HG03025 (cell line): ENCODE measurements at regions not wholly inside any gene's neighbourhood (a gene's known extent, or its start where the extent isn't known, plus 50 kb on each side); places are given as distances from the start of the nearest gene placed in this dataset.

Experiments used
- ATAC-seq: cut with Tn5 transposase; IDR thresholded peaks from one replicate; pipeline ENCODE4 v1.9.1; 2021; ENCODE audit warnings: mild to moderate bottlenecking, moderate library complexity; ENCODE audit not compliant: unreplicated experiment, low FRiP score

DNA sequence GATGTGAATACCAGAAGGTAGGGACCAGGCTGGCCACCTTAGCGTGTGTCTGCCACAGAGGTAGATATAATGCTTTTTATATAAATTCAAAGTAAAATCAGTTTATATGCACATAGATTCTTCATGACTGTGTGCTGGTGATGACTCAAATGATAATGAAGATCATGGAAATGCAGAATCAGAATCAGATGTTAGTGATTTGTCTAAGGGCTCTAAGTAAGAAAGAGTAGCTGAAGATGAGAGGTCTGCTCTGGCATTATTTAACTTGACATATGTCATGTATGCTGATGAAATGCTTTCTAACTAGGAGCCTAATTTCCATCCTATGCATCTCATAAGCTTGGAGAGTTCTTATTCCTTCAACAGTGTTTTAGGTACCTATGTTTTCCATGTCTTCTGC, 50.3 kb upstream of the DPH6 start:
- no peak for ATAC-seq

DNA sequence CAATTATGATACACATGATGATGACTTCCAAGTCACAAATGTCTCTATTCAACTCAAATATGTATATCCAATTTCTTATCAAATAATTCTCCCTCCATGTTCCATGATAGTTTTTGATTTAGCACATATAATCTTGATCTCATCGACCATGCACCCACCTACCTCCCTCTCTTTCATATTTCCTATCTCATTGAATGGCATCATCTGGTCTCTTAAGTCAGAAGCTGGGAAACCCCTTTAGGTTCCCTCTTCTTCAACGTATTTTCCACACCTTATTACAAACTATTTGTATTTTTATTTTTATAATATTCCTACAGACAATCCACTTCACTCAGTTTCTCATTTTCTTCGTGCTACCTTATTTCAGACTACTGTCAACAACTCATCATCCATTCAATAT, 56.9 kb upstream of the DPH6 start:
- no peak for ATAC-seq

DNA sequence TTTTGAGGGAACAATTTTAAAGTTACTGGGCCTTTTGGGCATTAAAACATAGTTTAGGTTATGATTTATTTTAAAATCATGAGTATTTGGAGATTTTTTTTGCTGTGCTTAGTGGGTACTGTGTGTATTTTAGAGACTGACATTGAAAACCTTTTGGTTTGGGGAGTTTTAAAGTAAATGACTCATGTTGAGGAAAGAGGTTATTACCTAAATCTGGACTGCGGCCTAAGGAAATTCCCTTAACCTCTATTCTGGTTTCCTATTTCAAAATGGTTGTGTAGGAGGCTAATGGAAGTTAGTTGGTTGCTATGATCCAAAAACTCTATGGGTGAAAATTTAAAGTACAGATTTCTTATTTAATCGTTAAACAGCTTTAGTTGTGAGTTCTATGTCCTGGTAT, 57.3 kb upstream of the DPH6 start:
- ATAC-seq, result no peak

DNA sequence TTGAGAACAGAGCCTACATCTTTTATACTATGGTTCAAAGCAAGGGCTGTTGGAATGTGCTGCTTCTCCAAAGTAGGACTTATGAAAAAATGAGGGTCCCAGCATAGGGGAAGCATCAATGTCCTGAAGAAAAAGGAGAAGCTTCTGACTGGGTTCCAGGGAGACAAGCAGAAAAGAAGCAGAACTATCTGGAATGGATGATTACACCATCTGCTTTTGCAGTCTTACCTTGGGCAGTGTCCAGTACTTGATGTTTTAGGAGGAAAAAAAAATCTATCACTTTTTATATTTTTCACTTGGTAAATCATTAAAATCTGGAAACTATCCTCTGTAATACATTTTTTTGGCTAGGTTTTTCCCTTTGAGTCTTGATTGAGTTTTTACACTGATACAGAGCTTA, 57.9 kb upstream of the DPH6 start:
- no peak for ATAC-seq

DNA sequence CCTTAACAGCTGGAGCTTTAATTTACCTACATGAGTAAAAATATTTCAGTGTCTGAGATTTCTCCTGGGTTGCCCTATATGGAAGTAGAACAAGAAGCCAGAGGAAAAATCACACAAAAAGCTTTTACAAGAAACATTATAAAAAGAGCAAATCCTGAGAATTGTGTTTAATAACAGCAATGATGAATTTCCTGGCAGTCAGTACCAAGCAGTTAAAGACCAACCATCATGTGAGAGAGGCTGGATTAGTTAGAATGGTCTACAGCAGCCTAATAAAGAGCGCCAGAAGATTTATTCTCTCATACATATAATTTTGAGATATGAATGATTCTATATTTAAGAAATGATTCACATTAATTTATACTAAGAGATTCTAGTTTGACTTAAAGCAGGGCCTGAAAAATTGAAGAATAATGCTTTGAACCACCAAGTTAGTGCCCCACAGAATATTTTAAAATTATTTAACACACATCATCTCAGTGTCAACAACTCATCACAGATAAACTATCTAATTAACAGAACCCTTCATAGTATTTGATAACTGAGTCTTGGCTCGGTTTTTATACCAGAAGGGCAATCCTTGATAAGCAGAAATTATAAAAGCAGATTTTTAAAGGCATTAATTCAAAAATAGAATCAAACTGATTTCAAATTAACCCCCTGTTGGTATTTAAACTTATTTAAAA, 59.9 kb upstream of the DPH6 start:
- no peak for ATAC-seq

DNA sequence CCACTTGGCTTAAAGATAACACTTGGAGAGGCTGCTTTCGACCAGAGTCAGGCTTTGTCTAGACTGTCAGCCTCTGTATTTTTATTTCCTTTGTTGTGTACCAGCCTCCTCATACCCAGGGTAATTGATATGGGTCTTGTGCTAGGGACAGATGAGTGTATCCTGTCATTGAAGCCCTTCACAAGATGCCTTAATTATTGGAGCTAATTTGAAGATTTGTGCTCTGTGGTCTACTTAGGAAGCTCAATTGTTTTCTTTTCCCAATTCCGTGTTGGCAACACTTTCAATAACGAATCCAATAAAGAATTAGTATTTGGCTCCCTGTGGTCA, 60.5 kb upstream of the DPH6 start:
- ATAC-seq, result no peak

DNA sequence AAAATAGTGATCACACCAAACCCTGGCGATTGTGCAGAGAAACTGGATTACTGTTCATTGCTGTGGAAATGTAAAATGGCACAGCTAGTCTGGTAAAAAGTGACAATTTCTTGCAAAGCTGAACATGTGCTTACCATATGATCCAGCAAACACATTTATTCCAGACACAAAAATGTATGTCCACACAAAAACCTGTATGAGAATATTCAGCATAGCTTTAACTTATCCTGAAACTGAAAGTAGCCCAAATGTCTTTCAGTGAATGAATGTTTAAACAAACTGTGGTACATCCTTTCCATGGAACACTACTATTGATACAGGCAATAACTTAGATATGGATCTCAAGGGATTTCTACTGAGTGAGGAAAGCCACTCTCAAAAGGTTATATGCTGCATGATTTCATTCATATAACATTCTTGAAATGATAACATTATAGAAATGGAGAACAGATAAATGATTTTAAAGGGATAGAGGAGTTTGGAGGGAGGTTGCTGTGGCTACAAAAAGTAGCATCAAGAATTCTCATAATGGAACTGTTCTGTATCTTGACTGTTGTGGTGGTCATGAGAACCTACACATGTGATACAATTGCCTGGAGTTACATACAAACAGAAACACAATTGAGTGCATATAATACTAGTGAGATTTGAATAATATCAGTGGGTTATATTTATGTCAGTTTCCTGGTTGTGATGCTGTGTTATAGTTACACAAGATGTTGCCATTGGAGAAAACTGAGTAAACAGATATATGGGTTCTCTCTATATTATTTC, 70.7 kb upstream of the DPH6 start:
- no peak for ATAC-seq

DNA sequence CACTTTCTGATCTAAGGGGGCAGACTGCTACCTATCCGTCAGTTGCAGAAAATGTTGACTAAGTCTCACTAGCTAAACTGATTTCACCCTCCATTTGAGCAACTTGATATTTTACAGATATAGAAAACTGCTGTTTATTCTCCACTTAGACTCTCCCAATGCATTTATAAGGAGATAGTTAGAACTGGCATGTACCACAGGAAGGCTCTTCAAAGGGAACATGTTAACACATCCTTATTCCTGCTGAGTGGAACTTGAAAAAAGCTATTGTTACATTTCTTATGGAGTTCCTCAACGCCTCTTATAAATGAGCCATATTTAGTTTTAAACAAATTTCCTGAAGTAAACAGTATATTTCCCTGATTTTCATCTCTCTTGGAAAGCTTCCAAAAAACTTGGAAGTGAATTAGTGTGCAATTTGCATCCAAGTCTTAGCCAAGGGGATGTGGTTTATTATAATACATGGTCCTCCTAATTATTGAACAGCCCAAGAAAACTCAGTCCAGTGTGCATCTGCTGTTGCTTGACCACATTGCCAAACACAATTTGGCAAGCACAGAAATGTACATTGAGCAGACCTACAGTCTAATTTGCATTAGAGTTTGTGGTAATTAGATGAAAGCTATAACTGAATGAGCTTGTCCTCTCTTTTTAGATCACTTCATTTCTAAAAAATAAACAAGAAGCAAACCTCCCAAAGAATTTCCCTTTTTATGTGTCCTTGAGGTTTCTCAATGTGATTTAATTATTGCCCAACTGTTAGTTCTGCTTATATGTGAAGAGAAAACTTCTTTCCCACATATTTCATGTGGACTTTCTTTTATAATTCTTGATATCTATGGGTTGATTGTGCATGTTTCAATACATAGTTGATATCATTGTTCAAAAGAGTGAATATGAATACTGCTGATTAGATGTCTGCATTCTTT, 72.6 kb upstream of the DPH6 start:
- no peak for ATAC-seq

DNA sequence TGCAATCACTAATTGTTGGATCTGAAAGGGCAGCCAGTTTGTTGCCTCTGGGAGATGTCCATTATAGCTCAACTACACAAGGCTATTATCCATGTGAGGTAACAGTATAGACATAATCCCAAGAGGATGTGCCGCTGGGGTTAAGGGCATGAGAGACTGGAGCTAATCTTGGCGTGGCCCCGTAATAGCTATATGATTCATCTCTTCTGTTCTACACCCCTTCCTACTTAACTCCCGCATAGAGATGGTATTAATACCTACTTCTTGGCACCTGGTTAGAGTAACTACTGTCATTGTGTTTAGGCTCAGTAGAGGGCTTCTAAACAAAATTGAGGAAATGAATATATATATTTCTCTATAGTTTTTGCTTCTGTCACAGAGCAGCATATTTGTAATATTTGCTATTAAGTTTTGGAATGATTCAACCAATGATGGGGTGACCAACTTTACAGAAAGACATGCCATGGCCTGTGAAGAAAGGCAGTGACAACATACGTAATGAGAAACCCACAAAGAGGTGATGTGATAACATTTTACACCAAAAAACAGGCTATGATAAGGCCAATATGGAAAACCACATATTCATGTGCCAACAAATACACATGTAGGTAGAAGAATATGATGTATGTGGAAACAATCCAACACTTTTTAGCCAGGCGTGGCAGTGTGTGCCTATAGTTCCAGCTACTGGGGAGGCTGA, 76.8 kb upstream of the DPH6 start:
- ATAC-seq, result no peak

DNA sequence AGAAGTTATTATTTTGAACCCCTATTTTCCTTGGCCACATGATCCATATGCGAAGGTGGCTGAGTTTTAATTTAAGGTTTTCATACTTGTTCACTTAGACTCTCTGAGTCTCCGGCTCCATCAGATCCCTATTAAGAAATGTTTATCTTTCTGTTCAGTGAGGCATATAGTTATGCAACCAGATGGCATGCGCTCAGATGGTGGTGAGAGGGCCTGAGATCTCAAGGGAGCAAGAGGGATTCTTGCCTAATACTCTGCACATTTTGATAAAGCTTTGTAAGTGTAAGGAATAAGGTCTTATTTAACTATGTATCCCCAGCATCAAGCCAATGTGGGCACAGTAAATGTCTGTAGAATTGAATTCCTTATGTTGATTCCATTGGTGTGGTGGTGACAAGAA, 78.9 kb upstream of the DPH6 start:
- ATAC-seq, result no peak

DNA sequence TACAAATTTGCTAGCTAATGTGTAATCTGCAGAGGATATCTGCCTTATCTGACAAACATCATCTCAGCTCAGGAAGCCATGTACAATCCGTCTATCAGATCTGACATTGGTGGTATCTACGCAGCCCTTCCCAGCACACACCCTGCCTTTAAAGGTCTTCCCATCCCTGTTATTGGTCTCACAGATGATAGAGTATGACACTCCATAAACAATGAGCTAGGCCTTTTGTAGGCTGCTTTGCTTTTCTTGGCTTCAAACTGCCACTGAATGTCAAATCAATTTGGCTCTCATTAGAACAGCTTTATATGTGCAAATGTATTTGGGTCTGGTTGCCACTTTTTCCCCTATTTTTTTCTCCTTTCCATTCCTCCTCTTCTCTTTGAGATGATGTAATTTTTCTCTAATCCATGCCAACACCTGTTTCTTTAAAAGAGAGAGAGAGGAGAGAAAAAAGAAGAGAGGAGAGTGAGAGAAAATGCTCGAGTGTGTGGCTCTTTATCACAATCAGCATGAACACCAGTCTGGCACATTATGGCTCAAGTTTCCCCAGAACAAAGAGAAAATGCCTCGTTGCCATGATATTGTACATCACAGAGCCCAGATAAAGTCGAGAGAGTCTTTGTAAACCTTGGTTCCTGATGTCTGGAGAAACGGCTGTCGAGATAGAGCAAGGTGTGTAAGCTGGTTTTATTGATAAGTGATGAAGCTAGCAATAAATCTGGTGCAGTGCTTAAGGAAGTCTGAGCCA, 80.8 kb upstream of the DPH6 start:
- no peak for ATAC-seq

DNA sequence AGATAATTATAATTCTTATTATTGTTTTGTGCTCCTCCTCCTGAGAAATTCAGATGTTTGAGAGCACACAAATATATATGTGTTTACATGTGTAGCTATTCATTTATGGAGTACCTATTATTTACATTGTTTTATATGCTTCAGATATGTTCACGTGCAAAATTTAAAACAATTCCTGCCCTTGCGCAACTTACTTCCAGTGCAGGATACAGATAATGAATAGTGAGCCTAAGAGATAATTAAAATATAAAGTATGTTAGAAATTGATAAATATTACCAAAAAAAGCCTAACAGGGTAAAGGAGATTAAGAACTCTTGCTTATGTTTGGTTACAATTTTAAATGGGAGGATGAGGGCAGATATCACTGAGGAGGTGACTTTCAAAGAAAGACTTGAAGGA, 81.7 kb upstream of the DPH6 start:
- ATAC-seq, result no peak

DNA sequence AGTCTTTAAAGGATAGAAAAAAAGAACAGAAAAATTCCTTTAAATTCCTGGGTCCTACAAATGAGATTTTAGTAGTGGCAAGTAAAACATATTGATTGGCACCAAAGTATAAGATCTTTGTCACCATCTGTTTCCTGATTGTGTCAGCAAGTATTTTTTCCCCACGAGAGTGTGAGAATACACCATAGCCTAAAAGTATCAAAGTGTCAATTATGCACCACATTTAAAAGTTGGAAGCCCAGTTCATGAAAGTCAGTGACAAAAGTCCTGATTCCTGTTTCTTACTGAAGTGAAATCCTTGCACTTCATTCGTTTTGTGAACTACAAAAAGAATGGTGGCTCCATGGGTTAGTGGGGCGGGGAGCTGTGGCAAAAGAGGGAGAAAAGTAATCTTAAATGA, 83.8 kb upstream of the DPH6 start:
- no peak for ATAC-seq

DNA sequence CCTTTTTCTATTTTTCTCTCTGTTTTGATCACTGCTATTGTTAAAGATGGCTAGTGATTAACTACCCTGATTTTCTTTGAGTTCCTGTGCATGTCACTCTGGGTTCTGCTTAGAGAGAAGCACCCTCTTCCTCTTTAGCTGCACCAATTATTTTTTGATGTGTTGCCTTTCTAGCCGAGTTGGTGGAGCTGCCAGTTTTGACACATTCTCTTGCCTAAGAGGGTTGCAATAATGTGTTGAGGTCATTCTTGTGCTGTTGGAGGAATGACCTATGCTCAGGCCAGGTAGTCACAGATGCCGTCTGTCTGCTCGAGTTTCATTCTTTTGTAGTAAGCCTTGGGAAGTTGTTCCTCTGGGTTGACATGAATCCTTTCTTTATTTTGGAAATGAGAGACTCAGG, 84.6 kb upstream of the DPH6 start:
- no peak for ATAC-seq

DNA sequence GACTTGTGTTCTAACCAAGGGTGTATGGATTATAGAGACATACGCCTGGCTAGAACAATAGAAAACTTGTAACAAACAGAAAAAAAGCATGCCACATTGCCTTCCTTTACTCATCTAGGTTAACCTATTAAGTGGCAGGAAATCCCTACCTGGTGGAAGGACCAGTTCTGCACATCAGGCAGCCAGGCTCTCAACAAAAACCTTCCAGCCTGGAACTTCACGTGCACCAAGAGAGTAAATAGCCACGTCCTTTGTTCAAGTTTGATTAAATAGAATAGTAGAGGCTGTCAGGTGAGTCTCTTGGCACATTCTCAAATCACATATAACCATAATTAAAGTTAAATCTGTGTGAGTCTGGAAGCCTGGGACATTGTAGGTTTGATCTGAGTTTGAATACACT, 85.0 kb upstream of the DPH6 start:
- ATAC-seq, result no peak

DNA sequence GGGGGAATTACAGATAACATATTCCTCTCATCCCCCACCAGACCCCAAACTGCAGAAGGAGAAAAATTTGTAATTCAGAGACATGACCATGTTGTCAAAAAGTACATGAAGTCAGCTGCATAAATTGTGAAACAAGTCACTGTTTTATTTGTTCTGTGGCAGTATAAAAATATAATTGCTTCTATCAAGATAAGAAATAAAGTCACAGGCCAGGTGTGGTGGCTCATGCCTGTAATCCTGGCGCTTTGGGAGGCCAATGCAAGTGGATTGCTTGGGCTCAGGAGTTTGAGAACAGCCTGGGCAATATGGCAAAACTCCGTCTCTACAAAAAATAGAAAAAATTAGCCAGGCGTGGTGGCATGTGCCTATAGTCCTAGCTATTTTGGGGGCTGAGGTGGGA, 87.7 kb upstream of the DPH6 start:
- no peak for ATAC-seq

DNA sequence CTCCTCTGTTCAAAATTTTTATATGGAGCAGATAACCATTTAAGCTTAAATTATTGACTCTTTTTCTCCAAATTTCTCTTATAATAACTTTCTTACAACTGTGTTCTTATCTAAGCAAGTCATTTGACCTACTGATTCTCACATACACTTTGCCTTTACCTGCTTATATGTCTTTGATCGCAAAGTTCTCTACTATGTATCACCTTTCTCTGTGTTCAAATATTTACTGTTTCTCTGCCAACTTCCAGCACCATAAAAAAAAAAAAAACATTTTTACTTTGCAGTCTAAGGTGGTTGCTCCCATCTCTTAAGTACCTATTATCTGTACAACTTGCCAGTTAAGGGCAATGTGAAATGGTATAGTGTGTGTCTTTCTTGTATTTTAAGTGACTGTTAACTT, 100.8 kb upstream of the DPH6 start:
- no peak for ATAC-seq

DNA sequence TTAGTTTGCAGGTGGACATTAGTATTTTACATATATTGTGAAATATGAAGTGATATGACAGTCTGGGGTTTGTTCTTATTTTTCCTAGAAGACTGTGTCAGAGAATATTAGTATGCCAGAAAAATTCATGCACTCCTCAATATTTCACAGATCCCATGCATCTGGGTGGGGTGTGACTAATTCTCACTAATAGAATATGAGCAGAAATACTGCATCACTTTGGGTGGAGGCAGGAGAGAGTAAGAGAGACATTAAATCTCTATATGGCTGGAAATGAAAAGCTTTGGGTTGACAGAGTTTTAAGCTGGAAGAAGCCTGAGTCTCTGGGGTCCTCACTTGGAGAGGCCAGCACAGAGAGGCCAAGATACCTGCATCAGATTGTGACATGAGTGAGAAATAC, 101.3 kb upstream of the DPH6 start:
- no peak for ATAC-seq

DNA sequence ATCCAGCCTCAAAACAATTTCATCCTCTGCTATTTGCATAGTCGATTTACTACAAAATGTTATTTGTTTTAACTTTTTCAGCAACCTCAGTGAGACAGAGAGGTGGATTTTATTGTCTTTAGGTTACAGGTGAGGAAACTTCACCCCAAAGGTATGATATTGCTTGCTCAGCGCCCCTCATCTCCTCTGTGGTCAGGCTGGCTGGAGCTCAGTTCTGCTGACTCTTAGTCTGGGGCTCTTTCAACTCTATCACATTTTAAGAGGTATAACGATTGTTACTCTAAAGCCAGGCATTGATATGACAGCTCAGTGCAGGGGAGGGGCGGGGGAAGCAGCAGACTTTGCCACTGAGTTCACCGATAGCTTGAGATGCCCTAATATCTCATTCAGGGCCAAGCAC, 103.0 kb upstream of the DPH6 start:
- no peak for ATAC-seq

DNA sequence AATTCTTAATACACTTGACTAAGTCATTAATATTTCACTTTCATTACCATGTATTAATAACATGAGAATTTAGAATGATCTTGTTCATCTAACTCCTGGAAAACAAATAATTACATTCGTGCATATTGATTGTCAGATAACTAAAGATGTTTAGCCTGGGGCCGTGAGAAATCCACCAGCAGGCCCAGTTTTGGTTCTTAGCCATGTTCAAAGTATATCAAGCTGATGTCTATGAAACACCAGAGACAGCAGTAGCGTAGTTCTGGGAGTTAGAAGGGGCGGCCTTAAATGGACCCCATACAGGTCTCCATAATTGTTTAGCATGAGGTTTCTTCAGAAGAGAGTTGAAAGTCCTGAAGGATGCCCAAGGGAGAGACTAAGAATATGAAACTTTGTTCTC, 103.6 kb upstream of the DPH6 start:
- no peak for ATAC-seq
